ENCODE measurements at regions not wholly inside any gene's neighbourhood (a gene's known extent, or its start where the extent isn't known, plus 50 kb on each side); places are given as distances from the start of the nearest gene placed in this dataset.

- Histone ChIP-seq H3K9me3 (replicated peaks) (peaks cover 9% of the 10 kb centered on the region), H3K36me3 (no peaks in the 10 kb centered on the region), H3K27me3 (ENCODE audit: low read depth) (peaks cover 31% of the 10 kb centered on the region), H3K27ac (replicated peaks) (no peak overlapping the region), H3K4me3 (no peak overlapping the region), H3K4me1 (no peaks in the 10 kb centered on the region)
- DNase-seq, result no peak
- TF ChIP-seq CTCF (IDR thresholded peaks at IDR 0.05; ENCODE audit: borderline replicate concordance), result no peak
- intact Hi-C loops (cut with micrococcal nuclease), result no loop called here
Measured at GRCh38 chr7:67553378-67553777, 556.7 kb downstream of the TYW1 start.

DNA sequence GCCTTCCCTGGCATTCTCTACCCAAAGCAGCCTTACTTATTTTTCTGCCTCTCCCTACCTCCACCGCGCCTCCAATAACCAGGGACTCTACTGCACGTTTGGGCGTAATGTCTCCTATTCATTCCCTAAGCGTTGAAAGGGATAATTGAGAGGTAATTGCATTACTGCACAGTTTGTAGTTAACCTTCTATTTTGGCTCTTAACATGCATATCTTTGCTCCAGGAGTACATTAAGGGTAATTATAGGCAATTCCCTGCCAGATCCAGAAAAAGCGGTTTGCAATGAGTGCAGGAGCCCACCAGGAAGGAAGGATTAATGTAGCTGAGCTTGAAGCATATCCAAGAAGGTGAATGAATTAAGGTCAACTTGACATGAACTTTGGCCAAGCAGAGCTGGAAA is 558.4 kb downstream of the TYW1 start:
- no peak overlapping the region for H3K4me3 ChIP-seq
- H3K27me3 ChIP-seq (ENCODE audit: low read depth), result peaks cover 42% of the 10 kb centered on the region
- H3K36me3 ChIP-seq, result no peaks in the 10 kb centered on the region
- no peak for TF ChIP-seq CTCF (IDR thresholded peaks at IDR 0.05; ENCODE audit: borderline replicate concordance)
- intact Hi-C loops (cut with micrococcal nuclease), result no loop called here
- no peak overlapping the region for H3K27ac ChIP-seq (replicated peaks)
- H3K9me3 ChIP-seq (replicated peaks), result peaks cover 6% of the 10 kb centered on the region
- no peak for DNase-seq
- no peaks in the 10 kb centered on the region for H3K4me1 ChIP-seq

- intact Hi-C loops (cut with micrococcal nuclease), result no loop called here
Measured at GRCh38 chr7:67564959-67565358, 568.3 kb downstream of the TYW1 start.

DNA sequence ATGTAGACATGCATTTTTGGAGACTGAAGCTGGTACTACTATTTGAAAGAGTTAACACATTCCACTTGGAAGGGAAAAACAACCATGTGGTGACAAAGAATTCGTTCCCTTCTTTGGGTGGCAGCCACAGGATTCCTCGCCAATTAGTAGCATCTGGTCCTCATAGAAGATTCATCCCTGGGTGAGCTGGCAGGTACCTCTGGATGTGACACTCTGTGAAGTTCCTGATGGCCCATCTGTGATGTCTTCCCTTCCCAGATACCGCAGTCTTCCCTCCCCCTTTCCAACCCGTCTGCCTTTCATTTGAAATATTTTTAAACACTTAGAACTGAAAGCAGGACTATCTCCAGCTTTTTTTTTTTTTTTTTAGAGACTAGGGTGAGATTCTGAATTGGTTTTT is 569.5 kb downstream of the TYW1 start:
- Histone ChIP-seq H3K27ac (replicated peaks) (no peak overlapping the region), H3K36me3 (no peaks in the 10 kb centered on the region), H3K9me3 (replicated peaks) (no peaks in the 10 kb centered on the region), H3K4me1 (no peaks in the 10 kb centered on the region), H3K27me3 (ENCODE audit: low read depth) (peaks cover 32% of the 10 kb centered on the region), H3K4me3 (no peak overlapping the region)
- intact Hi-C loops (cut with micrococcal nuclease), result no loop called here
- no peak for DNase-seq
- no peak for TF ChIP-seq CTCF (IDR thresholded peaks at IDR 0.05; ENCODE audit: borderline replicate concordance)

More at GRCh38 chr7:67564959-67565358, 568.3 kb downstream of the TYW1 start:
- Histone ChIP-seq H3K9me3 (replicated peaks) (peaks cover 4% of the 10 kb centered on the region), H3K27me3 (ENCODE audit: low read depth) (peaks cover 37% of the 10 kb centered on the region), H3K4me3 (no peak overlapping the region), H3K27ac (replicated peaks) (no peak overlapping the region), H3K4me1 (no peaks in the 10 kb centered on the region), H3K36me3 (no peaks in the 10 kb centered on the region)
- TF ChIP-seq CTCF (IDR thresholded peaks at IDR 0.05; ENCODE audit: borderline replicate concordance), result no peak
- no peak for DNase-seq

GRCh38 chr7:67571026-67571545 is 574.5 kb downstream of the TYW1 start:
- Histone ChIP-seq H3K9me3 (replicated peaks) (peaks cover 19% of the 10 kb centered on the region), H3K27ac (replicated peaks) (no peak overlapping the region), H3K4me1 (no peaks in the 10 kb centered on the region), H3K27me3 (ENCODE audit: low read depth) (peaks cover 8% of the 10 kb centered on the region), H3K4me3 (no peak overlapping the region), H3K36me3 (no peaks in the 10 kb centered on the region)
- intact Hi-C loops (cut with micrococcal nuclease), result no loop called here
- no peak for TF ChIP-seq CTCF (IDR thresholded peaks at IDR 0.05; ENCODE audit: borderline replicate concordance)
- DNase-seq, result no peak
